Fibroblast of the conjunctiva (primary cell): ENCODE measurements at regions not wholly inside any gene's neighbourhood (a gene's known extent, or its start where the extent isn't known, plus 50 kb on each side); places are given as distances from the start of the nearest gene placed in this dataset.

Experiments
- DNase-seq: peaks from one replicate; pipeline ENCODE4 v3.0.0-alpha.2; 2010; ENCODE audit warnings: low read depth

DNA sequence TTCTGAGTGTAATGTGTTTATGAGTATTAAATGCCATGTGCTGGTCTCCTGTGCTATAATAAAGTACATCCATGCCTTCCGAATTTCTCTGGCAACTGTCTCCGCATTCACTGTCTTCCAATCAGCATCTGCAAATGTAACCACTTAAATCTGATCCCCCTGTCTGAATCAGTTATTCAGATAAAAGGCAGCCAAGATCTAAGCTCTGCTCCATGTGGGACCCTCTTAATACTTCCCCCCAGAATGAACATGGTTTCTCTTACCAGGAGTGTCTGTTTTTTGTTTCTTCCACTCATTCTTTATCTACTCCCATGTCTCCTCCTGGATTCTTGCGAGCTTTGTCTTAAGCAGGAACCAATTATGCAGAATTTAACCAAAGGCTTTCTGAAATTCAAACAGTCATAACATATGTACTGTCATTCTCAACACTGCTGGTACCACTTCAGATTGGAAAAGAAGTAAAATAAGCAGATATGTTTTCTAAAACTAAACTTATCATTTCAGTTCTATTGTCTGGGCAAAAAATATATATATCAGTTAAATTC, 996.7 kb upstream of the FLRT2 start:
- DNase-seq = no peak

DNA sequence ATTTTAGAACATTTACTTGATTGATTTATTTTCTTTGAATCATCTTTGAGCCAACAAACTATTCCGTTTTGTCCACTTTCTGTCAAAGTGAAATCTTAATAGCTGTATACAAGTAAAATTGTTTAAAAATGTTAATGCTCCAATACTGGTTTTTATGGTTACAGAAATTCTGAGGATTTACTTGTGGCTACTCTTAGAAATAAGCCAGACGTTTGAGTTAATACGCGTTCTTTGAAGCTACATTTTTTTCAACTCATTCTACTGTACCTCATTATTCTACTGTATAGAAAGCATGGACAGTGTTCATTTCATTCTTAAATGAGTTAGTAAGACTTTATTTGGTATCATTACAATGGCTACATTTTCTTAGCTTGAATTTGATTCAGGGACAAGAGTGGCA, 996.2 kb upstream of the FLRT2 start:
- DNase-seq = no peak

DNA sequence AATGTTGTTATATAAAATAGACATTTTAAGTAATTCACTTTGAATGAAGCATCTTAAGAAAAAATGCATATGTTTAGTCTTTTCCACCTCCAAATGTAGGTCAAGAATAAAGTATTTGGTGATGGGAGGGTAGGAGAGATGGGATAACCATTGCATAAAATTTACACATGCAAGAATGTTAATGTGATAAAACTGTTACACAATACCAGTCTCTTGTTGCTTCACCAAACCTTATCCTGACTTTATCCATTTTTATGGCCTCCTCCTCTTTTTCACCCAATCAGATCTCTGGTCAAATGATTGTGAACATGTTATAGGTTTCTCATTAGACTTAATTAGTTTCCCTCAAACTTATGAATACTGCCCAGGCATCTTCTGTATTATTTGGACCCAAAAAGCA, 994.5 kb upstream of the FLRT2 start:
- no peak for DNase-seq

GRCh38 chr14:84535976-84536375, 994.0 kb upstream of the FLRT2 start:
- no peak for DNase-seq

- DNase-seq = no peak
Observed at GRCh38 chr14:84541018-84541417, 988.9 kb upstream of the FLRT2 start.

DNA sequence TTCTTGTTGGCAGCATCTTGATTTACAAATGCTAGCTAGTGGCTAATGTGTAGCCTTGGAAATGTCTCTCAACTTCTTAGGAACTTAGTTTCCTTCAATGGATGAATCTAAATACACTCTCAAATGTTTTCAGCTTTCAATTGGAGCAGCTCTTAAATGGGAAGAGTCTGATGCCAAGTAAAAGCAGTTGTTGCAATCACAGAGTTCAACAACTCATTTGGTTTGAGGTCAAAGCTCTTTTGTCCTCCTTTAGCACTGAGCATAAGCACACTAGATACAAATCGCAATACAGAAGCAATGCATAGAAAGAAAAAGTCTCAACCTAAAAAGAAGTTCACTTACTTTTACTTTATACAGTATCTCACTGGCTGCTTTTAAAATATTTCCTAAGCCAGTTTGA, 986.1 kb upstream of the FLRT2 start:
- DNase-seq = no peak

DNA sequence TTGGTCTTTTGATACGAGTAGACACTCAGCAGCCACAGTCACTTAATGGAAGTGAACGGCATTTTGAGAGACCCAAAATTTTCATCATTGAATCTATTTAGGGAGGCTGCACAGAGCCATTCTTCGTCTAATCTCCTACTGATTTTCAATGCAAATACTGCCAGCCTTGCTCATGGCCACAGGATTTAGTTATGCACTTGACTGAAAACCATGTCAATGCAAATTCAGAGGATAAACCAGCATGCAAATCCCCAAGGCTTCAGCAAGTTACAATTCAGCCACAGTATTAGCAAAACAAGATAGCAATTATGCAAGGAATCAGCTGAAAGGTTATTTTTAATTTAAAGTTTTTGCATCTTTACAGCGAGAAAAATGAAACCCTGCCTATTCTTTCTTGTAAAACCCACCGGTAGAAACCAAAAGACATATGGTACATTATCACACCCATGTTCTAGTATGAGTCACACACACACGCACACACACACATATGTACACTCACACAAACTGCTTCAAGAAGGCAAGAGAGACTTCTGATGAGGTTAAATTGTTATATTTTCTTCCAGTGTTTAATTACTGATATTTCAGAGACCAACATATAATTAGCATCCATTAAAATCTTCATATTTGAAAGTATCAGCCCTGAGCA, 985.3 kb upstream of the FLRT2 start:
- DNase-seq = no peak

GRCh38 chr14:84546236-84546635, 983.7 kb upstream of the FLRT2 start:
- no peak for DNase-seq

- no peak for DNase-seq
Observed at GRCh38 chr14:84554136-84554535, 975.8 kb upstream of the FLRT2 start.

DNA sequence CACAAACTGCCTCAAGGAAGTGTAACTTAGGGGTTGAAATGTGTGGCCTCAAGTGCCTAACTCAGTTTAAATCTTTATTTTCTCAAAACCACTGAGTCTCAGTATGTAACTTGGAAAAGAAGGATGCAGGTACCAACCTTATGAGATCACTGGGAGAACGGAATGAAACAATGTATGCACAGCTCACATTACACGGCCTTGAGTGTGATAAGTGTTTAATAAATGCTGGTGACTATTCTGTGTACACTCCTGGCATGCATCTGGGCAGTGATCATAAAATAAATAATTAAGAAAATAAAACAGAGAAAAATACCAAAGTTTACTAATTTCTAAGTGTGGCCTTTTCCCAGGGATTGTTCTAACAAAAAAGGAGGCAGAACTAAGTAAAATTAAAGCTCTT, 974.5 kb upstream of the FLRT2 start:
- no peak for DNase-seq

DNA sequence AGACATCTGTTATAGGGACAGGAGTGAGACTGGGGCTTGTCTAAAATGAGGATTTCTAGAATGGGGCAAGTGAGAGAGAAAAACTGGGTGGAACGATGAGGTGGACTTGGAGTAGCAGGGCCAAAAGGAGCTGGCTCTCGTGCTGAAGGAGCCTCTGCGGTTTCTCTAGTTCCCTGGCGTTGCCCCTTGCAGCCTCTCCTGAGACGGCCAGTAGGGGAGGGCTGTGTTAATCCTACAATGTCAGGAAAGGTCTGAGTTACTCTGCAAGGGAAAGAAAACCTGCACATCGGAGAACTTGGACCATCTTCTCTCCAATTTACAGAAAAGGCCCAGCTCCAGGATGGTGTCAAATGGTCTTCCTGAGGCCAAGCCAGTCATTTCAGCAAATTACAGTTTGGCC, 963.8 kb upstream of the FLRT2 start:
- no peak for DNase-seq

DNA sequence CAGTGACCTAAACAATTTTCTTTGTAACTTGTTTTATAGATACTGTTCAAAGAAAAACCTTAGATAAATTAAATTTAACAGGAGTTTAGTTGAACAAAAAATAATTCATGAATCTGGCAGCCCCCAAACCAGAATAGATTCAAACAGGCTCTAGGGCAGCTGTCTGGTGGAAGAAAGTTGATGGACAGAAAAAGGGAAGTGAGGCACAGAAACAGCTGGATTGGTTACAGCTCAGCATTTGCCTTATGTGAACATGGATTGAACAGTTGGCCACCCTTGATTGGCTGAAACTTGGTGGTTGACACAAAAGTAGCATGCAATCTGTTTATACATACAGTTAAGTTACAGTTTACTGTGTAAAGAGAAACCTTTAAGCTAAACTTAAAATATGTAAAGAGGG, 954.3 kb upstream of the FLRT2 start:
- DNase-seq = no peak

GRCh38 chr14:84579292-84579691, 950.7 kb upstream of the FLRT2 start:
- no peak for DNase-seq

DNA sequence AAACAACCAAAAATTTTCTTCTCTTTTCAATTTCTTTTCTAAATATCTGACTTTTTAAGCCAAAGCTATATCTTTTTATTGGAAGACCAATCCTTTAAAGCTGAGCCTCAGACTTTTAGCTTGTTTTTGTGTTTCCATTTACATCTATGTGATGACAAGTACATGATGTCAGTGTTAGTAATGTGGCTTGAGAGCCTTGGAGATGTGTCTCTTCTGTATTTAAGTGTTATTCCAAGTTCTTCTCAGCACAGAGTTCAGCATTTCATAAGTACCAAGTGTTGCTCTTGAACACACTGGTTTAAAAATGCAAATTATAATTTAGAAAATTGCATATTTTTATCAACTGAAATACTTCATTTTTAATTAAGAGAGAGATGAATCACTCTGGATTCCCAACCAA, 948.9 kb upstream of the FLRT2 start:
- no peak for DNase-seq

DNA sequence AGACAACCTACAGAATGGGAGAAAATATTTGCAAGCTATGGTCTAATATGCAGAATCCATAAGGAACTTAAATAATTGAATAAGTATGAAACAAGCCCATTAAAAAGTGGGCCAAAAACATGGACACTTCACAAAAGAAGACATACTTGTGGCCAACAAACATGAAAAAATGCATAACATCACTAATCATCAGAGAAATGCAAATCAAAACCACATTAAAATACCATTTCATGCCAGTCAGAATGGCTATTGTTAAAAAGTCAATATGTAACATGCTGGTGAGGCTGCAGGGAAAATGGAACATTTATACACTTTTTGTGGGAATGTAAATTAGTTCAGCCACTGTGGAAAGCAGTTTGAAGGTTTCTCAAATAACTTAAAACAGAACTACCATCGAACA, 945.4 kb upstream of the FLRT2 start:
- DNase-seq = no peak

- no peak for DNase-seq
Observed at GRCh38 chr14:84591827-84592445, 938.0 kb upstream of the FLRT2 start.

DNA sequence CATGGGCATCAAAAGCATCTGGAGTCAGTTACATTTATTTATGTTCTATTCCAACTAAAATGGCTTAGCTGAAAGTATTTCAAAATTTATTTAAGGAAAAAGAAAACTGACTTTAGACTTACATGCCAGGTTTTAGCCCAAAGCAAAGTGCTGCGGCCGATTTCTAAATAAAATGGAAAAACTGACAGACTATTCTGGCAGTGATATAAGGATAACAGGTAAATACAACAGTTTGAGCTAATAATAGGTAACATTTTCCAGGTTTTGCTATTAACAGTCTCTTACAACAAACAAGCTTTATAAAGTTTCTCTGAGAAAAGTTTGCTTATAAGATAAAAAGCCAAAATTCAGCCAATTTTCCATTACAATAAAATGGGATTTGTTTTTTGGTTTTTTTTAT, 937.2 kb upstream of the FLRT2 start:
- DNase-seq = no peak

- DNase-seq = peak; percentile 6
Observed at GRCh38 chr14:84610086-84610485, 919.9 kb upstream of the FLRT2 start.

GRCh38 chr14:84622357-84622756, 907.6 kb upstream of the FLRT2 start:
- no peak for DNase-seq

DNA sequence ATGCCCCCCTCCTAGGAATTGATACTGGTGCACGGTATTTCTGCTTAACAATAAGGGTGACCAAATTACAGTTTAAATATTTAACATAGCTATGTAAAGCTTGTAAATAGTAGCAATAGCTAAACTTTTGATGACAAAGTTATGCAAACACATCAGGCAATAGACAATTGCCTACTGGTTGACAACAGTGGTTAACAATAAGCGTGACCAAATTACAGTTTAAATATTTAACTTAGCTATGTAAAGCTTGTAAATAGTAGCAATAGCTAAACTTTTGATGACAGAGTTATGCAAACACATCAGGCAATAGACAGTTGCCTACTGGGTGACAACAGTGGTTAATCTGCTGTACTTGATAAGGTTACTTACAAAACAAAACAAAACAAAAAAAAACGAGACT, 886.5 kb upstream of the FLRT2 start:
- no peak for DNase-seq

- no peak for DNase-seq
Observed at GRCh38 chr14:84646786-84647500, 883.0 kb upstream of the FLRT2 start.

DNA sequence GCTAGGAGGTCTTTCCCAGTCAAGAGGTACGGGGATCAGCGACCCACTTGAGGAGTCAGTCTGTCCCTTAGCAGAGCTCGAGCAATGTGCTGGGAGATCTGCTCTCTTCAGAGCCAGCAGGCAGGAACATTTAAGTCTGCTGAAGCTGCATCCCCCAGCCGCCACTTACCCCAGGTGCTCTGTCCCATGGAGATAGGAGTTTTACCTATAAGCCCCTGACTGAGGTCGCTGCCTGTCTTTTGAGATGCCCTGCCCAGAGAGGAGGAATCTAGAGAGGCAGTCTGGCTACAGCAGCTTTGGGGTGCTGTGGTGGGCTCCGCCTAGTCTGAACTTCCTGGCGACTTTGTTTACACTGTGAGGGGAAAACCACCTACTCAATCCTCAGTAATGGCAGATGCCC, 874.9 kb upstream of the FLRT2 start:
- DNase-seq = no peak

GRCh38 chr14:84657911-84658310, 872.0 kb upstream of the FLRT2 start:
- DNase-seq = no peak
